OCI-LY7 (cell line): ENCODE measurements at regions not wholly inside any gene's neighbourhood (a gene's known extent, or its start where the extent isn't known, plus 50 kb on each side); places are given as distances from the start of the nearest gene placed in this dataset.

Source experiments
- CTCF ChIP-seq: fragments of 200-600 bp; sonication (generic); conservative IDR thresholded peaks from 2 replicates; pipeline ENCODE4 v1.5.1; 2014; ENCODE audit warnings: mild to moderate bottlenecking, antibody characterized with exemption, low read length, moderate library complexity, mixed read lengths
- EZH2phosphoT487 ChIP-seq: fragments of 200-600 bp; sonication (generic); IDR thresholded peaks from 2 replicates; pipeline ENCODE4 v1.6.1; 2018; ENCODE audit warnings: low read depth, borderline replicate concordance, mild to moderate bottlenecking, mixed run types, antibody characterized with exemption, low read length, moderate library complexity, mixed read lengths

GRCh38 chr4:112938461-112939058 lies 110.9 kb upstream of the ANK2 start:
- TF ChIP-seq CTCF = peak; percentile 94
- no peak for TF ChIP-seq EZH2phosphoT487
